Right lobe of liver (tissue), 6 donors: ENCODE measurements at regions not wholly inside any gene's neighbourhood (a gene's known extent, or its start where the extent isn't known, plus 50 kb on each side); places are given as distances from the start of the nearest gene placed in this dataset.

ENCODE experiments used
- ATAC-seq, 4 donors: fragments of 200-7000 bp; cut with Tn5 transposase; one replicate each; pipeline ENCODE4 v1.9.1; 2020; ENCODE audit warnings: mild to moderate bottlenecking in 4 of 4, moderate library complexity in 4 of 4
- DNase-seq, 3 donors: peaks; one replicate each; pipeline ENCODE4 v3.0.0-alpha.2; 2020
- H3K27ac ChIP-seq, 3 donors: fragments of 200-600 bp; one replicate each; pipeline ENCODE4 v1.8.0; 2022
- H3K27me3 ChIP-seq, 2 donors: fragments of 200-600 bp; one replicate each; pipeline ENCODE4 v1.8.0; 2022
- H3K36me3 ChIP-seq, 4 donors: fragments of 200-600 bp; sonication (generic) in 1 of 4; one replicate each; pipeline versions ENCODE4 v1.5.1 to v1.8.0; 2017 to 2022; ENCODE audit warnings: control low read depth in 1 of 4
- H3K4me1 ChIP-seq, 4 donors: fragments of 200-600 bp; sonication (generic) in 1 of 4; one replicate each; pipeline versions ENCODE4 v1.5.1 to v1.8.0; 2017 to 2022; ENCODE audit warnings: control low read depth in 1 of 4
- H3K4me3 ChIP-seq, 3 donors: fragments of 200-600 bp; one replicate each; pipeline ENCODE4 v1.8.0; 2022
- H3K9me3 ChIP-seq, 4 donors: fragments of 200-600 bp; sonication (generic) in 1 of 4; one replicate each; pipeline versions ENCODE4 v1.5.1 to v1.8.0; 2017 to 2022; ENCODE audit warnings: control low read depth in 1 of 4
- CTCF ChIP-seq, 4 donors: fragments of 200-600 bp in 3 of 4; fragments of 450-650 bp in 1 of 4; IDR thresholded peaks; one replicate each; pipeline versions ENCODE4 v1.5.1 to v1.8.0; 2016 to 2022; ENCODE audit warnings: antibody characterized with exemption in 4 of 4, mild to moderate bottlenecking in 2 of 4
- POLR2A ChIP-seq: fragments of 450-650 bp; IDR thresholded peaks from one replicate; pipeline ENCODE4 v1.6.1; 2017; ENCODE audit warnings: antibody characterized with exemption, mild to moderate bottlenecking
- WGBS: methylation state at CpG from one replicate; pipeline ENCODE4 v1.1.6; 2018; ENCODE audit warnings: low coverage, low lambda C conversion rate; ENCODE audit not compliant: insufficient coverage; ENCODE audit errors: missing lambda C conversion rate; 5-methylcytosine and 5-hydroxymethylcytosine counted together
- intact Hi-C, 2 donors: fragments of 100-400 bp; cut with DNase I; formaldehyde crosslinking; loops; one replicate each; pipeline versions ENCODE4 v1.11.2 to v1.14.1; 2022
- donor health status: DM: no; HTN: yes; CAD: no.
- donor health status: DM: no; HTN: no; CAD: no.
- donor health status: DM: no; HTN: no; CAD: no.
- donor health status: DM: no; HTN: yes; CAD: no.
- donor health status: DM: no; HTN: yes; CAD: no.

GRCh38 chr1:199151634-199152425 lies 513.0 kb downstream of the PTPRC start:
- H3K4me1 ChIP-seq, result no peaks in the 10 kb centered on the region
- H3K36me3 ChIP-seq, result no peaks in the 10 kb centered on the region
- 53% methylated on average over 6 of the region's 6 CpGs for WGBS
- ATAC-seq, result no peak
- no peaks in the 10 kb centered on the region for H3K9me3 ChIP-seq
- H3K27ac ChIP-seq, result no peak overlapping the region
- H3K4me3 ChIP-seq, result no peak overlapping the region
- no peak for DNase-seq
- TF ChIP-seq CTCF (IDR thresholded peaks at IDR 0.05), result no peak
- no peak for TF ChIP-seq POLR2A
- H3K27me3 ChIP-seq, result no peaks in the 10 kb centered on the region
- intact Hi-C loops, result no loop called here

GRCh38 chr1:199152676-199153075 lies 513.8 kb downstream of the PTPRC start:
- H3K27ac ChIP-seq, result no peak overlapping the region
- H3K36me3 ChIP-seq, result no peaks in the 10 kb centered on the region
- no peaks in the 10 kb centered on the region for H3K4me1 ChIP-seq
- DNase-seq (no peak), ATAC-seq (no peak)
- TF ChIP-seq POLR2A (no peak), CTCF (IDR thresholded peaks at IDR 0.05) (no peak)
- H3K27me3 ChIP-seq, result no peaks in the 10 kb centered on the region
- 61% methylated on average over 4 of the region's 4 CpGs for WGBS
- no peaks in the 10 kb centered on the region for H3K9me3 ChIP-seq
- intact Hi-C loops, result no loop called here
- H3K4me3 ChIP-seq, result no peak overlapping the region

GRCh38 chr1:199155166-199156019 lies 516.6 kb downstream of the PTPRC start:
- 71% methylated on average over 3 of the region's 3 CpGs for WGBS
- no peak for DNase-seq
- Histone ChIP-seq H3K27ac (no peak overlapping the region), H3K27me3 (no peaks in the 10 kb centered on the region), H3K4me1 (no peaks in the 10 kb centered on the region), H3K36me3 (no peaks in the 10 kb centered on the region), H3K9me3 (no peaks in the 10 kb centered on the region), H3K4me3 (no peak overlapping the region)
- intact Hi-C loops, result no loop called here
- TF ChIP-seq POLR2A (no peak), CTCF (IDR thresholded peaks at IDR 0.05) (no peak)
- ATAC-seq, result no peak

GRCh38 chr1:199157494-199157893 lies 518.7 kb downstream of the PTPRC start:
- no peak for DNase-seq
- no peak overlapping the region for H3K4me3 ChIP-seq
- H3K27me3 ChIP-seq, result no peaks in the 10 kb centered on the region
- H3K9me3 ChIP-seq, result no peaks in the 10 kb centered on the region
- intact Hi-C loops, result no loop called here
- H3K4me1 ChIP-seq, result no peaks in the 10 kb centered on the region
- TF ChIP-seq POLR2A (no peak), CTCF (IDR thresholded peaks at IDR 0.05) (no peak)
- no peaks in the 10 kb centered on the region for H3K36me3 ChIP-seq
- H3K27ac ChIP-seq, result no peak overlapping the region
- ATAC-seq, result peak in 1 of 4 donors; percentile 34
